Right lobe of liver (tissue), 4 donors: ENCODE measurements at regions not wholly inside any gene's neighbourhood (a gene's known extent, or its start where the extent isn't known, plus 50 kb on each side); places are given as distances from the start of the nearest gene placed in this dataset.

ENCODE experiments used
- POLR2A ChIP-seq: fragments of 450-650 bp; IDR thresholded peaks from one replicate; pipeline ENCODE4 v1.6.1; 2017; ENCODE audit warnings: antibody characterized with exemption, mild to moderate bottlenecking
- TF ChIP-seq, protein P1 (sequence below), 4 donors: fragments of 200-600 bp in 3 of 4; fragments of 450-650 bp in 1 of 4; IDR thresholded peaks; one replicate each; pipeline versions ENCODE4 v1.5.1 to v1.8.0; 2016 to 2022; ENCODE audit warnings: antibody characterized with exemption in 4 of 4, mild to moderate bottlenecking in 2 of 4
- donor health status: DM: no; HTN: no; CAD: no.
- donor health status: DM: no; HTN: no; CAD: no.
- donor health status: DM: no; HTN: yes; CAD: no.

DNA sequence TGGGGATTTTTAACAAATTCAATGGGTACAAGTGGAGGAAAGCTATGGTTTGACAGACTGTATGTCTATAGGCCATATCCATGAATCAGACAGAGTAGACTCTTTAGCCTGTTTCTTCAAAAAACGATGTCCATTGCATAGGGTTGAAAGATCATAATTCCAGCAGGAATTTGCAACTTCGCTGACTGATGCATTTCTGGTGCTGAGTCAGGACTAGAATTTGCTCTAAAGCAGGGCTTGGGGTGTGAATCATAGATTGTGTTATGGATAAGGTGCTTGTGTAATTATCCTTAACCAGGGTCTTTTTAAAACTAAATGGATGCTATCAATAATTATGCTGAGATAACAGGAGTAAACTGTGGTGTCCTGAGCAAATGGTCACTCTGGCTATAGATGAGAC lies 200.4 kb upstream of the TBC1D5 start:
- TF ChIP-seq, protein P1, sequence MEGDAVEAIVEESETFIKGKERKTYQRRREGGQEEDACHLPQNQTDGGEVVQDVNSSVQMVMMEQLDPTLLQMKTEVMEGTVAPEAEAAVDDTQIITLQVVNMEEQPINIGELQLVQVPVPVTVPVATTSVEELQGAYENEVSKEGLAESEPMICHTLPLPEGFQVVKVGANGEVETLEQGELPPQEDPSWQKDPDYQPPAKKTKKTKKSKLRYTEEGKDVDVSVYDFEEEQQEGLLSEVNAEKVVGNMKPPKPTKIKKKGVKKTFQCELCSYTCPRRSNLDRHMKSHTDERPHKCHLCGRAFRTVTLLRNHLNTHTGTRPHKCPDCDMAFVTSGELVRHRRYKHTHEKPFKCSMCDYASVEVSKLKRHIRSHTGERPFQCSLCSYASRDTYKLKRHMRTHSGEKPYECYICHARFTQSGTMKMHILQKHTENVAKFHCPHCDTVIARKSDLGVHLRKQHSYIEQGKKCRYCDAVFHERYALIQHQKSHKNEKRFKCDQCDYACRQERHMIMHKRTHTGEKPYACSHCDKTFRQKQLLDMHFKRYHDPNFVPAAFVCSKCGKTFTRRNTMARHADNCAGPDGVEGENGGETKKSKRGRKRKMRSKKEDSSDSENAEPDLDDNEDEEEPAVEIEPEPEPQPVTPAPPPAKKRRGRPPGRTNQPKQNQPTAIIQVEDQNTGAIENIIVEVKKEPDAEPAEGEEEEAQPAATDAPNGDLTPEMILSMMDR (IDR thresholded peaks at IDR 0.05) = no peak
- TF ChIP-seq POLR2A = no peak
